Right renal pelvis (tissue), 4 donors: ENCODE measurements at regions not wholly inside any gene's neighbourhood (a gene's known extent, or its start where the extent isn't known, plus 50 kb on each side); places are given as distances from the start of the nearest gene placed in this dataset.

Source experiments
- DNase-seq, 4 donors: peaks; one replicate each; pipeline ENCODE4 v3.0.0-alpha.2; 2013; ENCODE audit warnings: low read depth in 4 of 4, low spot score in 3 of 4, missing footprints in 1 of 4

- no peak for DNase-seq
Observed at GRCh38 chr7:42858570-42858969, 53.3 kb downstream of the C7orf25 start.

GRCh38 chr7:42856605-42856987 lies 55.3 kb downstream of the C7orf25 start:
- DNase-seq = no peak

- no peak for DNase-seq
Observed at GRCh38 chr7:42854571-42855118, 57.2 kb downstream of the C7orf25 start.

GRCh38 chr7:42852531-42852930 lies 59.3 kb downstream of the C7orf25 start:
- DNase-seq = no peak

- DNase-seq = no peak
Observed at GRCh38 chr7:42843205-42843800, 68.6 kb downstream of the C7orf25 start.

GRCh38 chr7:42834676-42835075 lies 77.2 kb downstream of the C7orf25 start:
- DNase-seq = no peak

- no peak for DNase-seq
Observed at GRCh38 chr7:42833411-42833810, 78.5 kb downstream of the C7orf25 start.

- no peak for DNase-seq
Observed at GRCh38 chr7:42832667-42833066, 79.2 kb downstream of the C7orf25 start.

- peak in 3 of 4 donors; percentile 35 to 50 (median 49) for DNase-seq
Observed at GRCh38 chr7:42831718-42832522, 80.0 kb downstream of the C7orf25 start.

- DNase-seq = no peak
Observed at GRCh38 chr7:42831006-42831717, 80.7 kb downstream of the C7orf25 start.

GRCh38 chr7:42812779-42813178 lies 99.1 kb downstream of the C7orf25 start:
- no peak for DNase-seq

- no peak for DNase-seq
Observed at GRCh38 chr7:42805601-42806000, 106.3 kb downstream of the C7orf25 start.

- DNase-seq = no peak
Observed at GRCh38 chr7:42794673-42795072, 117.2 kb downstream of the C7orf25 start.

GRCh38 chr7:42792841-42793240 lies 119.0 kb downstream of the C7orf25 start:
- no peak for DNase-seq

- DNase-seq = no peak
Observed at GRCh38 chr7:42790196-42790595, 121.7 kb downstream of the C7orf25 start.

- DNase-seq = no peak
Observed at GRCh38 chr7:42774436-42774835, 137.4 kb downstream of the C7orf25 start.

- no peak for DNase-seq
Observed at GRCh38 chr7:42770114-42770513, 141.8 kb downstream of the C7orf25 start.

- DNase-seq = no peak
Observed at GRCh38 chr7:42768045-42768444, 143.8 kb downstream of the C7orf25 start.

GRCh38 chr7:42766782-42767423 lies 145.0 kb downstream of the C7orf25 start:
- DNase-seq = no peak

- no peak for DNase-seq
Observed at GRCh38 chr7:42765931-42766330, 145.9 kb downstream of the C7orf25 start.

- no peak for DNase-seq
Observed at GRCh38 chr7:42763137-42763551, 148.7 kb downstream of the C7orf25 start.
